ENCODE measurements at regions not wholly inside any gene's neighbourhood (a gene's known extent, or its start where the extent isn't known, plus 50 kb on each side); places are given as distances from the start of the nearest gene placed in this dataset.
"Not testable (repeated sequence)": the region's sequence is repeated elsewhere in the genome, so short reads cannot be mapped to it uniquely, and the experiment has no call there.

GRCh38 chr1:219430419-219430818 is 182.5 kb downstream of the ZC3H11B start:
- DNase-seq = no peak

GRCh38 chr1:219428651-219429050 is 184.3 kb downstream of the ZC3H11B start:
- no peak for DNase-seq

GRCh38 chr1:219427989-219428388 is 184.9 kb downstream of the ZC3H11B start:
- DNase-seq = no peak

- DNase-seq = no peak
These were observed 185.5 kb downstream of the ZC3H11B start for GRCh38 chr1:219427403-219427802.

- DNase-seq = no peak
These were observed 189.9 kb downstream of the ZC3H11B start for GRCh38 chr1:219422811-219423598.

GRCh38 chr1:219420913-219421312 is 192.0 kb downstream of the ZC3H11B start:
- DNase-seq = no peak

GRCh38 chr1:219419860-219420259 is 193.0 kb downstream of the ZC3H11B start:
- DNase-seq = no peak

GRCh38 chr1:219419065-219419464 is 193.8 kb downstream of the ZC3H11B start:
- DNase-seq = no peak

- no peak for DNase-seq
These were observed 195.3 kb downstream of the ZC3H11B start for GRCh38 chr1:219417610-219418009.

- peak; percentile 18 to 49 for DNase-seq
These were observed 196.2 kb downstream of the ZC3H11B start for GRCh38 chr1:219416598-219417238.

- DNase-seq = no peak
These were observed 197.0 kb downstream of the ZC3H11B start for GRCh38 chr1:219415915-219416314.

GRCh38 chr1:219415433-219415832 is 197.5 kb downstream of the ZC3H11B start:
- no peak for DNase-seq

GRCh38 chr1:219414250-219414649 is 198.7 kb downstream of the ZC3H11B start:
- no peak for DNase-seq

GRCh38 chr1:219413536-219413935 is 199.4 kb downstream of the ZC3H11B start:
- DNase-seq = no peak

- DNase-seq = no peak
These were observed 200.1 kb downstream of the ZC3H11B start for GRCh38 chr1:219412772-219413171.

- not testable (repeated sequence) for DNase-seq
These were observed 202.2 kb downstream of the ZC3H11B start for GRCh38 chr1:219410721-219411120.

GRCh38 chr1:219405531-219406331 is 207.2 kb downstream of the ZC3H11B start:
- no peak for DNase-seq

- no peak for DNase-seq
These were observed 208.3 kb downstream of the ZC3H11B start for GRCh38 chr1:219404629-219405028.

- no peak for DNase-seq
These were observed 210.0 kb downstream of the ZC3H11B start for GRCh38 chr1:219402925-219403324.

GRCh38 chr1:219401724-219402625 is 210.9 kb downstream of the ZC3H11B start:
- no peak for DNase-seq

GRCh38 chr1:219399446-219399845 is 213.5 kb downstream of the ZC3H11B start:
- no peak for DNase-seq

- DNase-seq = no peak
These were observed 214.0 kb downstream of the ZC3H11B start for GRCh38 chr1:219398815-219399396.
